ENCODE measurements at regions not wholly inside any gene's neighbourhood (a gene's known extent, or its start where the extent isn't known, plus 50 kb on each side); places are given as distances from the start of the nearest gene placed in this dataset.
"Not testable (repeated sequence)": the region's sequence is repeated elsewhere in the genome, so short reads cannot be mapped to it uniquely, and the experiment has no call there.

- Histone ChIP-seq H3K9me3 (replicated peaks in 1 of 3) (no peaks in the 10 kb centered on the region), H3K4me1 (replicated peaks in 1 of 2) (no peaks in the 10 kb centered on the region), H3K4me3 (no peak overlapping the region), H3K27me3 (no peaks in the 10 kb centered on the region), H3K27ac (no peak overlapping the region), H3K36me3 (replicated peaks in 1 of 2) (no peaks in the 10 kb centered on the region)
- 65 to 79% (median 67%) methylated on average over 6 to 7 of the region's 7 CpGs for WGBS, 4 donors
- no peak for DNase-seq
- no peak for TF ChIP-seq POLR2A (IDR thresholded peaks at IDR 0.05)
- TF ChIP-seq CTCF (IDR thresholded peaks at IDR 0.05) = no peak
- intact Hi-C loops (cut with DNase I) = no loop called here
Measured at GRCh38 chr12:60231976-60232907, 636.4 kb downstream of the SLC16A7 start.

- intact Hi-C loops (cut with DNase I); H3K4me3 ChIP-seq; H3K27ac ChIP-seq; H3K27me3 ChIP-seq; H3K36me3 ChIP-seq (replicated peaks in 1 of 2); H3K9me3 ChIP-seq (replicated peaks in 1 of 3); H3K4me1 ChIP-seq (replicated peaks in 1 of 2); DNase-seq: not testable (repeated sequence)
- WGBS, 4 donors = 77 to 90% (median 82%) methylated on average over 6 to 10 of the region's 10 CpGs
Measured at GRCh38 chr12:60234611-60235195, 638.9 kb downstream of the SLC16A7 start.

- Histone ChIP-seq H3K9me3 (replicated peaks in 1 of 3) (no peaks in the 10 kb centered on the region), H3K4me3 (no peak overlapping the region), H3K4me1 (replicated peaks in 1 of 2) (no peaks in the 10 kb centered on the region), H3K27me3 (no peaks in the 10 kb centered on the region), H3K36me3 (replicated peaks in 1 of 2) (no peaks in the 10 kb centered on the region), H3K27ac (no peak overlapping the region)
- TF ChIP-seq POLR2A (IDR thresholded peaks at IDR 0.05) = no peak
- TF ChIP-seq CTCF (IDR thresholded peaks at IDR 0.05) = no peak
- no peak for DNase-seq
- WGBS, 4 donors = 68 to 85% (median 74%) methylated on average over 6 of the region's 6 CpGs
- intact Hi-C loops (cut with DNase I) = no loop called here
Measured at GRCh38 chr12:60235261-60235660, 639.4 kb downstream of the SLC16A7 start.

GRCh38 chr12:60236416-60236815 is 640.6 kb downstream of the SLC16A7 start:
- intact Hi-C loops (cut with DNase I); H3K4me1 ChIP-seq (replicated peaks in 1 of 2); H3K4me3 ChIP-seq; H3K27me3 ChIP-seq; H3K27ac ChIP-seq; H3K36me3 ChIP-seq (replicated peaks in 1 of 2); H3K9me3 ChIP-seq (replicated peaks in 1 of 3); DNase-seq: not testable (repeated sequence)

GRCh38 chr12:60240891-60241290 is 645.1 kb downstream of the SLC16A7 start:
- DNase-seq = no peak
- no peaks in the 10 kb centered on the region for H3K9me3 ChIP-seq (replicated peaks in 1 of 3)
- no peaks in the 10 kb centered on the region for H3K4me1 ChIP-seq (replicated peaks in 1 of 2)
- H3K4me3 ChIP-seq = no peak overlapping the region
- intact Hi-C loops (cut with DNase I) = no loop called here
- no peak for TF ChIP-seq POLR2A (IDR thresholded peaks at IDR 0.05)
- TF ChIP-seq CTCF (IDR thresholded peaks at IDR 0.05) = no peak
- no peak overlapping the region for H3K27ac ChIP-seq
- H3K27me3 ChIP-seq = no peaks in the 10 kb centered on the region
- 83 to 87% (median 85%) methylated on average over 2 of the region's 2 CpGs for WGBS, 4 donors
- H3K36me3 ChIP-seq (replicated peaks in 1 of 2) = no peaks in the 10 kb centered on the region

All from adrenal gland (tissue), 9 donors.